ENCODE measurements at regions not wholly inside any gene's neighbourhood (a gene's known extent, or its start where the extent isn't known, plus 50 kb on each side); places are given as distances from the start of the nearest gene placed in this dataset.

- no peak for DNase-seq
These were observed 133.6 kb upstream of the S100G start for GRCh38 chrX:16516232-16516876.

GRCh38 chrX:16517039-16517605 lies 132.8 kb upstream of the S100G start:
- DNase-seq: no peak

DNA sequence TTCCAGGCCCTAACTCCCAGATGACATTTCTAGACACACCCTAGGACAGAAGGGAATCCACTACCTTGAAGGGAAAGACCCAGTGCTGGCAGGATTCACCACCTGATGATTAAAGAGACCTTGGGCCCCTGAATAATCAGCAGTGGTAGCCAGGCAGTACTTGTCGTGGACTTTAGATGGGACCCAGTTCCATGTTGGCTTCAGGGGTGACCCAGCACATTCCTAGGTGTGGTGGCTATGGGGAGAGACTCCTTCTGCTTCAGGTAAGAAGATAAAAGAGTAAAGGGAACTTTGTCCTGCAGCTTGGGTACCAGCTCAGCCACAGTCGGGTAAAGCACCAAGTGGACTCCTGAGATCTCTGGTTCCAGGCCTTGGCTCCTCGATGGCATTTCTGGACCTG lies 131.8 kb upstream of the S100G start:
- DNase-seq: no peak

DNA sequence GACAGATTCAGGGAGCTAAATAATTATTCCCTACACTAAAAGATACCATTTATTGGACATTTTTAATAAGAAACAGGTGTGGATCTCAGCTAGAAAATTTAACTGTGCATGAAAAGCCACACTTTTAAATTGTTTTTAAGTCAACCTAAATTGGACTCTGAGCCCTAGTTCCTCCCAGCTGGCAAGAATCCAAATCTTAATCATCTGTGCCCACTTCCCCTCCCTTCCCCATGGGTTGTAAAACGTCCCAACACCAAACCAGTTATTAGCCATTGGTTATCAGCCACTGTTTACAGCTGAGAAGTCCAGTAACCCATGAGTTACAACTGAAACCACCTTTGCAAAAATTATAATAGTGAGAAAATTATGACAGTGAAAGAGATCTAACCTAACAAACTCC lies 125.6 kb upstream of the S100G start:
- DNase-seq: no peak

DNA sequence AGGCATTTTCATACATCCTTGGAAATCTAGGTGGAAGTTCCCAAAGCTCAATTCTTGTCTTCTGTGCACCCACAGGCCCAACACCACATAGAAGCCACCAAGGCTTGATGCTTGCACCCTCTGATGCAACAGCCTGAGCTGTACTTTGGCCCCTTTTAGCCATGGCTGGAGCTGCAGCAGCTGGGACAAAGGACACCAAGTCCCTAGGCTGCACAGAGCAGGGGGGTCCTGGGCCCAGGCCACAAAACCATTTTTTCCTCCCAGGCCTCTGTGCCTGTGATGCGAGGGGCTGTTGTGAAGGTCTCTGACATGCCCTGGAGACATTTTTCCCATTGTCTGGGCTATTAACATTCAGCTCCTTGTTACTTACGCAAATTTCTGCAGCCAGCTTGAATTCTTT lies 124.0 kb upstream of the S100G start:
- no peak for DNase-seq

GRCh38 chrX:16528620-16529019 lies 121.3 kb upstream of the S100G start:
- DNase-seq: peak; percentile 32

Measured in activated CD4-positive, alpha-beta T cell treated with anti-CD3 and anti-CD28 coated beads, Interleukin-2, amount 50 U/mL, for 16 hours (primary cell).